NAMALWA (cell line): ENCODE measurements at regions not wholly inside any gene's neighbourhood (a gene's known extent, or its start where the extent isn't known, plus 50 kb on each side); places are given as distances from the start of the nearest gene placed in this dataset.

Experiments
- DNase-seq: peaks from one replicate; pipeline ENCODE4 v3.0.0-alpha.2; 2015; ENCODE audit warnings: low spot score

GRCh38 chr1:239993366-239993765 lies 98.3 kb upstream of the FMN2 start:
- DNase-seq, result no peak

GRCh38 chr1:239995281-239995680 lies 96.4 kb upstream of the FMN2 start:
- DNase-seq, result no peak

- no peak for DNase-seq
Measured at GRCh38 chr1:239997160-239997514, 94.5 kb upstream of the FMN2 start.

DNA sequence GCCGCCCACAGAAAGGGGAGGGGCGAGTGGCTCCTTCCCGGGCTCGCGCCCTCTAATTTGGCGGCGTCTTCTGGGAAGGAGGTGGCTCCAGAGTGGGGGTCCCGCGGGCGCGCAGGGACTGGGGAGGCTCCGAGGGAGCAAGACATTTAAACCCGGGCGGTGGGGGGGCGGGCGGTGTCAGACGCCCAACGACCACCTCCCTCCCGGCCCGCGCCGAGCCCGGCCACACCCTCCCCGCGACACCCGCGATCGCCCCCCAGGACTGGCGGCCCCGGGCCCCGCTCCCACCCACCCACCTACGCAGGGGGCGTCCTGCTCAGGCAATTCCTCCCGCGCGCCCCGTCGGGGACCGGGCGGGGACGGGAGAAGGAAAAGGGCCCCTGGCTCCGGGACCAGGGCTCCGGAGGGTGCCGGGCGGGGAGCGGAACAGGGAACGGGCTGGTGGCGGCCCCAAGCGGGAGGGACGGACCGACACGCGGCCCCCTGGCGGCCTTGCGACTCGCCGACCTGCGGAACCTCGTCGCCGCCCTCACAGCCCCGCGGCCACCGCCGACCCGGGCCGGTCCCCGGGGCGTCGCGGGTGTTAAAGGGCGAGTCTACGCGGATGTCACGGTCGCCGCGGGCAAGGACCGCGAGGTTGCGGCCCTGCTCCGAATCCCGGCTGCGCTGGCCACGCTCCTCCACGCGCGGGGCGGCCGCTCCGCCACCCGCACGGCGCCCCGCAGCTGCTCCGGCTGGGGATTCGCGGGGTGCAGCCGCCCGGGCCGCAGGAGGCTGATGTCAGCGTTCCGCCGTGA lies 94.0 kb upstream of the FMN2 start:
- DNase-seq, result no peak

DNA sequence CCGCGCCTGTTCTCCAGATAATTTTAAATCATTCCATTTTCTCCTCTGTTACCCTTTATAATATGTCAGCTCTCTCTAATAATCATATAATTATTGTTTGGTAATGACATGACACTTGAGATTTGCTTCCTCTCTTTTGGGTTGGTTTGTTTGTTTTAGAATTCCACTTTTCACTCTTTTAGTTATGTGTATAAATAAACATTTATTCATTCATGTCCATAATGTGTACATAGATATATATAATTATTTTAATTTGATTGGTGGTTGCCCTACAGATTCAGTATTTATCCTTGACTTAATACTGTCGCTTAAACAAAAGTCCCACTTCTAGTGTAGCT lies 93.4 kb upstream of the FMN2 start:
- DNase-seq, result no peak

- DNase-seq, result no peak
Measured at GRCh38 chr1:239999170-239999569, 92.5 kb upstream of the FMN2 start.

DNA sequence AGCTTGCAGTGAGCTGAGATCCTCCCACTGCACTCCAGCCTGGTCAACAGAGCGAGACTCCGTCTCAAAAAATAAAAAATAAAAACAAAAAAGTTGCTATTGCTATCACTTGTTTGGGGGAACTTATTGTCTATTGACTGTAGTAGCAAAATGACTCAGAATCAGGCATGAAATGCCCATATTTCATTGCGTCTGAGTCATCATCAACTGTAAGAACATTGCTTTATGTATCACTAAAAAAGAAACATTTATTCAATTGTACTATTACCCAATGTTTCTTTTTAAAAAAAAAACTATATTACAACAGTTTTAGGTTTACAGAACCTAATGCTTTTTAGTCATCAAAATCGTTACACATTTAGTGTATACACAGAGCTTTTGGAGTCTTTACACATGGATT lies 91.0 kb upstream of the FMN2 start:
- no peak for DNase-seq

GRCh38 chr1:240001177-240001740 lies 90.4 kb upstream of the FMN2 start:
- no peak for DNase-seq

DNA sequence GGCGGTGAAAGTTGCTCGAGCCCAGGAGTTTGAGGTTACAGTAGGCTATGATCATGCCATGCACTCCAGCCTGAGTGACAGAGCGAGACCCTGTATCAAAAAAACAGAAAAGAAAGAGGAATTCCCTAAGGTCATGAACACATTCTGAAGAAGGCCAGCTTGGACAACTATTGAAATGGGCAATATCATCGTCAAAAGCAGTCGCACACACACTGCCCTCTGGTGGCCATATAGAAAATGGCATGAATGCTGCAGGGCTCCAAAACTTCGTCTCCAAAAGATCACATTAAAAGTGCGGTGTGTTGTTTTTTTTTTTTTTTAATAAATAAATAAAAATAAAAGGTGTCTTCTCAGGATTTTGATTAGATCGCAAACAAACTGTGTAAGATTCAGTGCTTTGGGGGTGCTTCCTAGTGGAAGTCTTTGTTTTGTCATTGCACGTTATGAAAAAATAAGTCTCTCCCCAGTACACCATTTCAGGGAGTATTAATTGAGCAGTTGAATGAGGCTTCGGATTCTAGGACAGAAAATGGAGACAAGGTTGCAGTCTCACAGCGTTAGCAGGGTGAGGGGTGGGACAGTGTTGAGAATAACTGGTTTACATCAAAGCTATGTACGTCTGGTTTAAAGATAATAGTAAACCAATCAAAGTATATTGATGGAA lies 87.5 kb upstream of the FMN2 start:
- DNase-seq, result peak; percentile 39

DNA sequence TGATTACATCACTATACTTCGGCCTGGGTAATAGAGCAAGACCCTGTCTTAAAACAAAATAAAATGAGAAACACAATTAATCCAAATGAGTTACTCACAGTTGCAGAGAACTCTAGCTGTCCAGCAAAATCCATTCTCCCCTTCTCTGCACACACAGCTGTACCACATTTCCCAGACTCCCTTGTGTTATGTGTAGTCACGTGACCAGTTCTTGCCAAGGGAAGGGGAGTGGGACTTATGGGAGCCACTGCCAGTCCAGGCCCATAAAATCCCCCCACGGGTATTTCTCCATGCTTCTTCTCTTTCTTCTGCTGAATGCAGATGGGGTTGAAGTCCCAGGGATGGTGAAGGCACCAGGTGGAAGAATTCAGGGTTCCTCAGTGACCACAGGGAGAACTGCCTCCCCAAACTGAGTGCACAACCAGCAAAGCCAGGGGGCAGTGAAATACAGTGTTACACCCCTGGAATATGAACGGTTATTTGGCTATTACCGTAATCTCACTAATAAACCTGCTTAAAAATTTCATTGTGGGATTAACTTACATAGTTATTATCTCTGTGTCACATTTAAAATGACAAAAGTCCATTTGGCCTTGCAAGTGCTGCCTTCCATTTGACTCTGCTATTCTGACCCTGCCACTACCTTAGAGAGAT lies 85.6 kb upstream of the FMN2 start:
- no peak for DNase-seq

DNA sequence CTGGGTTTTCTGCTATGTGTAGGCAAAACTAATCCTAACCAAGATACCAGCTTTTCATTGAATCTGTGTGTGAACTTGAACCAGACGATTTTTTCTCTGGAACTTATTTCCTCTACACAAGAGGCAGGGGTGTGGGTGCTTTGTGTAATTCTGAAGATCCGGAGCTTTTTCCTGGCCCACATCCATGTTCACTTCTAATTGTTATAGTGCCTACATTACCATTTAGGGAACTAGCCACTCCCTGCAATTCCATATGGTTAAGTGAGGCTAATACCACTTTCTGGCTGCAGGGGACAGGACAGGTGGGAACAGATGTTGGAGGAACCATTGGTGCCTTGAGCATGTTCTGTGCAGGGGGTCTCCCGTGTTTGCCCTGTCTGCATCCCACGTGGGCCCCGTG lies 83.4 kb upstream of the FMN2 start:
- no peak for DNase-seq

DNA sequence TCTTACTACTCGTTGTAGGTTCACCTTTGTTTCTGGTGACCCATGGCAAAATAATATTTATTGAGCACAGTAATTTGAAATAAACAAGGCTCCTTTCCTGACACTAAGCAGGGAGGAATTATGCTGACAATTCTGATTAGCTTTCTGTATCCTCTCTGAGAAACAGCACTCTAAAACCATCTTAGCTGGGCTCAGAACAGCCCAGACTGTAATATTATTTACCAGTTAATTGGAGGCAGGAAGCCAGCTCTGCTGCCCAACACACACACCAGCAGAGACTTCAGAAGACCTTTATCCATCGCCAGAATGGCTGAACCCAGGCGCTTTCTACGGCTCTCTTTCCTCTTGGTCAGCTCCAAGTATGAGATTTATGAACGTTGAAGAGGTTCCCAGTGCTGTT lies 77.6 kb upstream of the FMN2 start:
- no peak for DNase-seq

DNA sequence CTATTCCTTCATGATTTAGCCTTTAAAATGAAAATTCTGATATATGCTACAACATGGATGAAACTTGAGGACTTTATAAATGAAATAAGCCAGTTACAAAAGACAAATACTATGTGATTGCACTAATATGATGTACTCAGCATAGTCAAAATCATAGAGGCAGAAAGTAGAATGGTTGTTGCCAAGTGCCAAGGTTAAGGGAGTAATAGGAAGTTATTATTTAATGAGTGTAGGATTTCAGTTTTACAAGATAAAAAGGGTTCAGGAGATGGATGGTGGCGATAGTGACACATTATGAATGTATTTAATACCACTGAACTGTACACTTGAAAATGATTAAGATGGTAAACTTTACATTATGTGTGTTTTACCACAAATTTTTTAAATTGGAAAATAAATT lies 73.1 kb upstream of the FMN2 start:
- no peak for DNase-seq

GRCh38 chr1:240019524-240019923 lies 72.2 kb upstream of the FMN2 start:
- no peak for DNase-seq

GRCh38 chr1:240020871-240021270 lies 70.8 kb upstream of the FMN2 start:
- no peak for DNase-seq

DNA sequence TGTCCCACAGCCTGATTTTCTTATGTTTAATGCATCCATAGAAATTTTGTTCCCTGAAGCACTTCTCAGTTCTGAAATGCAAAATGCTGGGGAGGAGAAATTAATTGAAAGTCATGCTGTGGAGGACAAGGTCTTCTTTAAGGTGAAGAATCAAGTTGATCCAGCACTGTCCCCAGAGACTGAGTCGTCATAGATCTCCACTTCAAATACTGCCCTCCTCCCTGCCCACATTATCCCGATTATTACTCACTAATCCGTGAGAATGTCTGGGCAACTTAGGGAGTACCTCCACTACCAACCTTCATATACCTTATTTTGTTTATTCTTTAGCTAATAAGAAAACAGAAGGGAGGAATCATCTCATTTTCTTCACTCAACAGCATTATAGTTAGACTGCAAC lies 70.0 kb upstream of the FMN2 start:
- no peak for DNase-seq

DNA sequence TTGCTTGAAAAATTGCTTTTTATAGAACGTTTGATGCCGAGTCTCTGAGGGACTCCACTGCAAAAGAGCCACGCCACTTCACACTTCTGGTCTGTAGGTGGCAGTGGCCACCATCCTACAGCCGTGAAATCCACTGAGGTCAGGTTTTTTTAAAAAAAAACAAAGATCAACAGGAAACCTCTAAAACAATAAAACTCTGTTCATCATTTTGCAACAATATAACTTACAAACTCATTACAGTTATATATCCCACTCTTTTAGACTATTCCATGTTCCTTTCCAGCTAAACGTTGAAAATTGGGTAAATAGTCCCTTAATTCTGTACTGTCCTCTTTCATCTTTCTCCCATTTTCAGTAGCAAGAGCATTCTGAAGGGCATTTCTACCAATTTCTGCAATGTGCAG lies 64.6 kb upstream of the FMN2 start:
- DNase-seq, result peak; percentile 64

GRCh38 chr1:240029418-240029817 lies 62.3 kb upstream of the FMN2 start:
- no peak for DNase-seq

DNA sequence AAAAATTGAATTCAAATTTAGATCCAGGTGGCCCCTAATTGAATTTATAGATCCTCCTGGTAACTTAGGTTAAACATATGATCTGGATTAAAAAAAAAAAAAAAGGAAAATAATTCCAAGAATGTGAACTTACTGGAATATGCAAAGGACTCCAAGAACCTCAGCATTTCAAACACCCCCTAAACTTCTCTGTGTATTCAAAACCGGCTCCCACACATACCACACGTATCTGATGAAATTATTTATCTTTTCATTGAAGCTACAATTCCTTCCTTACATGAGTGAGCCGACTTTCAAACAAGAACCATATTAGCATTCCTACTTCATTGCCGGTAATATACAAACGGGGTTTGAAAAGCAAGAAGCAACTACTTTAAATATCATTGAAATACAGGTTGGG lies 61.4 kb upstream of the FMN2 start:
- DNase-seq, result no peak

DNA sequence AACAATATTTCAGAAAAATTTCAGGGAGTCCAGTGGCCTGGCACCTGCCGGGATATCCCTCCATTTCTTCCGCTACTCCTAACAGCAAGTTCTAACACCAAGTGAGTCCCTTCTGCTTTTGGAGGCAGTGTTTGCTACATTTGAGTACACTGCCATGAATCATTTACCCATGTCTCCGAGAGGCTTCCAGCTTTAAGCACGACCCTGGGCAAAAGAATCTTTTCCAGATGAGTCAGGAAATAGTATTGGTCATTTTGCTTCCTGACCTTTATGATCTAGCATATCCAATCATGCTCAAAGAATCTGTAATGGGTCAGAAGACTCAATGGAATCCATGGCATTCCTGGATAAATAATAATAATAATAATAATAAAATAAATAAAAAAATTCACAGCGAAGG lies 60.7 kb upstream of the FMN2 start:
- DNase-seq, result no peak

- DNase-seq, result no peak
Measured at GRCh38 chr1:240031414-240031813, 60.3 kb upstream of the FMN2 start.

- DNase-seq, result no peak
Measured at GRCh38 chr1:240033406-240033805, 58.3 kb upstream of the FMN2 start.

DNA sequence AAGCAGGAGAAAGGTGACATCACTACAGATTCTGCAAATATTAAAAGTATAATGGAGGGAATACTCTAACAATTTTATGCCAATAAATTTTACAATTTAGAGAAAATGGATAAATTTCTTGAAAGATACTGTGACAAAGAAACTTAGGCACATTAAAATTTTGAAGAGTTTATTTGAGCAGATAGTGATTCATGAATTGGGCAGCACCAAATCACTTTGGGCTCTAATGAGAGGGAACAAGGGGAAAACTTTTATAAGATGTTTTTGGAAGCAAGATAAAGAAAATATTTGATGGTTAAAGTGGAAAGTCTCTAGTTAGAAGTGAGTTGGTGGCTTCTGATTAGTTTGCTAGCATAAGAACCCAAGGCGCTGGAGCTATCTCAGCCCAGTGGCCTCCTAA lies 55.2 kb upstream of the FMN2 start:
- no peak for DNase-seq
